Fibroblast of the aortic adventitia (primary cell): ENCODE measurements at regions not wholly inside any gene's neighbourhood (a gene's known extent, or its start where the extent isn't known, plus 50 kb on each side); places are given as distances from the start of the nearest gene placed in this dataset.

Experiments
- DNase-seq: peaks from one replicate; pipeline ENCODE4 v3.0.0-alpha.2; 2010; ENCODE audit warnings: low read depth
- H3K4me3 ChIP-seq: 2 replicates; pipeline ENCODE4 v1.5.1; 2011; ENCODE audit warnings: low read depth, mild to moderate bottlenecking, control low read depth, low read length, moderate library complexity
- CTCF ChIP-seq: IDR thresholded peaks from 2 replicates; pipeline ENCODE4 v1.5.1; 2011; ENCODE audit warnings: mild to moderate bottlenecking, low read length, control low read depth, inconsistent platforms; ENCODE audit not compliant: insufficient read depth

- no peak for TF ChIP-seq CTCF
- DNase-seq: no peak
- no peak overlapping the region for H3K4me3 ChIP-seq
Observed at GRCh38 chr13:47239025-47239424, 342.2 kb upstream of the HTR2A start.

GRCh38 chr13:47237571-47237970, 340.7 kb upstream of the HTR2A start:
- no peak for DNase-seq

GRCh38 chr13:47233734-47234133, 336.9 kb upstream of the HTR2A start:
- TF ChIP-seq CTCF: no peak
- DNase-seq: peak; percentile 38
- H3K4me3 ChIP-seq: no peak overlapping the region

More at GRCh38 chr13:47237571-47237970, 340.7 kb upstream of the HTR2A start:
- no peak for TF ChIP-seq CTCF
- H3K4me3 ChIP-seq: no peak overlapping the region

- no peak overlapping the region for H3K4me3 ChIP-seq
- TF ChIP-seq CTCF: no peak
- no peak for DNase-seq
Observed at GRCh38 chr13:47232516-47232915, 335.7 kb upstream of the HTR2A start.

GRCh38 chr13:47230155-47230554, 333.3 kb upstream of the HTR2A start:
- H3K4me3 ChIP-seq: no peak overlapping the region
- no peak for TF ChIP-seq CTCF
- DNase-seq: no peak

GRCh38 chr13:47226516-47226915, 329.7 kb upstream of the HTR2A start:
- DNase-seq: no peak
- no peak for TF ChIP-seq CTCF
- no peak overlapping the region for H3K4me3 ChIP-seq

GRCh38 chr13:47220453-47221140, 323.7 kb upstream of the HTR2A start:
- peak; percentile 30 for TF ChIP-seq CTCF
- DNase-seq: peak; percentile 90

More at GRCh38 chr13:47220453-47221140, 323.7 kb upstream of the HTR2A start:
- H3K4me3 ChIP-seq: no peak overlapping the region
